HL-60 (cell line): ENCODE measurements at regions not wholly inside any gene's neighbourhood (a gene's known extent, or its start where the extent isn't known, plus 50 kb on each side); places are given as distances from the start of the nearest gene placed in this dataset.

Experiments used
- DNase-seq, 2 experiments: peaks; one replicate each; pipeline ENCODE4 v3.0.0-alpha.2; 2010 to 2020; ENCODE audit warnings: low read depth in 1 of 2, low spot score in 1 of 2
- H3K27ac ChIP-seq: fragments of 250-450 bp; sonication (Bioruptor Pico); replicated peaks from 2 replicates; pipeline ENCODE4 v1.5.1; 2020; ENCODE audit warnings: mild to moderate bottlenecking, moderate library complexity
- H3K27me3 ChIP-seq: fragments of 250-450 bp; sonication (Bioruptor Pico); 2 replicates; pipeline ENCODE4 v1.5.1; 2021; ENCODE audit warnings: mild to moderate bottlenecking, moderate library complexity; ENCODE audit not compliant: insufficient read depth, poor library complexity, severe bottlenecking
- H3K4me3 ChIP-seq: replicated peaks from 2 replicates; pipeline ENCODE4 v1.5.1; 2011; ENCODE audit warnings: mild to moderate bottlenecking, control low read depth, low read length; ENCODE audit not compliant: insufficient read depth
- CTCF ChIP-seq: IDR thresholded peaks from one replicate; pipeline ENCODE4 v1.5.1; 2011; ENCODE audit warnings: low read length, control low read depth, inconsistent platforms; ENCODE audit not compliant: insufficient read depth
- GABPA ChIP-seq: IDR thresholded peaks from 2 replicates; pipeline ENCODE4 v1.6.1; 2012; ENCODE audit warnings: low read depth
- POLR2AphosphoS5 ChIP-seq: IDR thresholded peaks from 2 replicates; pipeline ENCODE4 v1.6.1; 2012; ENCODE audit warnings: low read depth
- REST ChIP-seq: IDR thresholded peaks from 2 replicates; pipeline ENCODE4 v1.6.1; 2012; ENCODE audit warnings: low read depth; ENCODE audit not compliant: insufficient replicate concordance
- SPI1 ChIP-seq: IDR thresholded peaks from 2 replicates; pipeline ENCODE4 v1.6.1; 2012; ENCODE audit warnings: low read depth, mild to moderate bottlenecking, borderline replicate concordance

- TF ChIP-seq POLR2AphosphoS5, result no peak
- no peak for TF ChIP-seq SPI1
- TF ChIP-seq REST, result no peak
- no peak for TF ChIP-seq CTCF
- TF ChIP-seq GABPA, result no peak
- DNase-seq, result no peak
- Histone ChIP-seq H3K27me3 (no peaks in the 10 kb centered on the region), H3K4me3 (no peak overlapping the region), H3K27ac (no peak overlapping the region)
Measured at GRCh38 chr3:79844176-79844575, 76.4 kb upstream of the ROBO1 start.

GRCh38 chr3:79843180-79843579, 75.4 kb upstream of the ROBO1 start:
- DNase-seq, result no peak
- TF ChIP-seq SPI1, result no peak
- TF ChIP-seq POLR2AphosphoS5, result no peak
- TF ChIP-seq REST, result no peak
- Histone ChIP-seq H3K27ac (no peak overlapping the region), H3K4me3 (no peak overlapping the region), H3K27me3 (no peaks in the 10 kb centered on the region)

- TF ChIP-seq CTCF, result no peak
- TF ChIP-seq REST, result no peak
- no peak for TF ChIP-seq SPI1
- TF ChIP-seq POLR2AphosphoS5, result no peak
- TF ChIP-seq GABPA, result no peak
- Histone ChIP-seq H3K27me3 (no peaks in the 10 kb centered on the region), H3K27ac (no peak overlapping the region), H3K4me3 (no peak overlapping the region)
- DNase-seq, result no peak
Measured at GRCh38 chr3:79835701-79836100, 67.9 kb upstream of the ROBO1 start.

GRCh38 chr3:79824166-79824565, 56.4 kb upstream of the ROBO1 start:
- no peak for DNase-seq

More at GRCh38 chr3:79824166-79824565, 56.4 kb upstream of the ROBO1 start:
- H3K27me3 ChIP-seq, result no peaks in the 10 kb centered on the region
- H3K27ac ChIP-seq, result no peak overlapping the region
- TF ChIP-seq SPI1 (no peak), POLR2AphosphoS5 (no peak), GABPA (no peak), REST (no peak), CTCF (no peak)
- H3K4me3 ChIP-seq, result no peak overlapping the region
